Effector memory CD8-positive, alpha-beta T cell (primary cell): ENCODE measurements at regions not wholly inside any gene's neighbourhood (a gene's known extent, or its start where the extent isn't known, plus 50 kb on each side); places are given as distances from the start of the nearest gene placed in this dataset.

Experiments used
- ATAC-seq: fragments of 150-1000 bp; cut with Tn5 transposase; replicated peaks from 2 replicates; pipeline ENCODE4 v1.10.0; 2021; ENCODE audit warnings: mild to moderate bottlenecking, moderate library complexity
- DNase-seq, 3 experiments: peaks; one replicate each; pipeline ENCODE4 v3.0.0; 2021
- H3K27ac Mint-ChIP-seq, 2 donors: one replicate each; pipeline ENCODE4 v1.8.0; 2022; ENCODE audit warnings: mild to moderate bottlenecking in 2 of 2, mixed read lengths in 2 of 2, moderate library complexity in 2 of 2
- H3K27me3 Mint-ChIP-seq, 2 donors: one replicate each; pipeline ENCODE4 v1.8.0; 2022; ENCODE audit warnings: mixed read lengths in 2 of 2
- H3K36me3 Mint-ChIP-seq: one replicate; pipeline ENCODE4 v1.8.0; 2022; ENCODE audit warnings: mild to moderate bottlenecking, moderate library complexity, mixed read lengths; ENCODE audit not compliant: insufficient read depth
- H3K4me1 Mint-ChIP-seq, 2 donors: one replicate each; pipeline ENCODE4 v1.8.0; 2022; ENCODE audit warnings: low read depth in 2 of 2, mixed read lengths in 2 of 2
- H3K4me3 Mint-ChIP-seq, 2 donors: one replicate each; pipeline ENCODE4 v1.8.0; 2022; ENCODE audit warnings: mild to moderate bottlenecking in 2 of 2, mixed read lengths in 2 of 2, moderate library complexity in 2 of 2
- H3K9me3 Mint-ChIP-seq, 2 donors: one replicate each; pipeline ENCODE4 v1.8.0; 2022; ENCODE audit warnings: mixed read lengths in 2 of 2

- Mint-ChIP-seq H3K9me3 (peaks cover 13 to 17% of the 10 kb centered on the region in 2 donors), H3K27me3 (no peaks in the 10 kb centered on the region), H3K4me1 (no peaks in the 10 kb centered on the region), H3K4me3 (no peak overlapping the region), H3K36me3 (no peaks in the 10 kb centered on the region), H3K27ac (no peak overlapping the region)
- no peak for DNase-seq
- no peak for ATAC-seq
These were observed 386.6 kb upstream of the VWC2 start for GRCh38 chr7:49386792-49387191.

- Mint-ChIP-seq H3K4me3 (no peak overlapping the region), H3K27me3 (no peaks in the 10 kb centered on the region), H3K9me3 (peaks cover 8% of the 10 kb centered on the region in 2 donors), H3K27ac (no peak overlapping the region), H3K36me3 (no peaks in the 10 kb centered on the region), H3K4me1 (no peaks in the 10 kb centered on the region)
- ATAC-seq, result no peak
- DNase-seq, result no peak
These were observed 383.5 kb upstream of the VWC2 start for GRCh38 chr7:49389871-49390479.

DNA sequence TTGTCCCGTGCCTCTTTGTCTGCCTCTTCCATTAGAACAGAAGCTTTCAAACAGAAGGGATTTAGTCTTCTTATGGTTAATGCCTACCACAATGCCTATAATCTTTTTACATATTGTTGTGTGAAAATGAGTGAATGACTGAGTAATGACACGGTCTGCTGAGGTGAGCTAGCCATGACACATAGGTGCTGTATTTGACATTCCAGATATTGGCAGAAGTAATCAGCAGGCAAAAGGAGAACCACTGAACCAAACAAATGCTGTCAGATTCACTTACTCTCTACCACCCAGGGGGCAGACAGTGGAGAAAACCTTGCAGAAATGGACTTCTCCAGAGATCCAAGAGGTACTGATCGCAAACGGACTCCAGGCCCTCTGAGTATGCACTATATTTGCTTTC, 377.2 kb upstream of the VWC2 start:
- H3K27me3 Mint-ChIP-seq, result no peaks in the 10 kb centered on the region

GRCh38 chr7:49397750-49398149, 375.7 kb upstream of the VWC2 start:
- Mint-ChIP-seq H3K27ac (no peak overlapping the region), H3K4me1 (no peaks in the 10 kb centered on the region), H3K36me3 (no peaks in the 10 kb centered on the region), H3K27me3 (no peaks in the 10 kb centered on the region), H3K4me3 (no peak overlapping the region), H3K9me3 (peaks cover 4 to 8% of the 10 kb centered on the region in 2 donors)
- no peak for DNase-seq
- ATAC-seq, result no peak

More for the DNA sequence above, 377.2 kb upstream of the VWC2 start:
- no peak overlapping the region for H3K27ac Mint-ChIP-seq
- ATAC-seq (no peak), DNase-seq (no peak)
- H3K9me3 Mint-ChIP-seq, result peaks cover 2 to 8% of the 10 kb centered on the region in 2 donors
- H3K4me1 Mint-ChIP-seq, result no peaks in the 10 kb centered on the region
- no peak overlapping the region for H3K4me3 Mint-ChIP-seq
- H3K36me3 Mint-ChIP-seq, result no peaks in the 10 kb centered on the region

- H3K27me3 Mint-ChIP-seq, result no peaks in the 10 kb centered on the region
- H3K27ac Mint-ChIP-seq, result no peak overlapping the region
- no peaks in the 10 kb centered on the region for H3K4me1 Mint-ChIP-seq
- no peak for ATAC-seq
- no peaks in the 10 kb centered on the region for H3K36me3 Mint-ChIP-seq
- no peak overlapping the region for H3K4me3 Mint-ChIP-seq
- DNase-seq, result no peak
- H3K9me3 Mint-ChIP-seq, result peaks cover 4 to 8% of the 10 kb centered on the region in 2 donors
These were observed 375.2 kb upstream of the VWC2 start for GRCh38 chr7:49398236-49398635.

DNA sequence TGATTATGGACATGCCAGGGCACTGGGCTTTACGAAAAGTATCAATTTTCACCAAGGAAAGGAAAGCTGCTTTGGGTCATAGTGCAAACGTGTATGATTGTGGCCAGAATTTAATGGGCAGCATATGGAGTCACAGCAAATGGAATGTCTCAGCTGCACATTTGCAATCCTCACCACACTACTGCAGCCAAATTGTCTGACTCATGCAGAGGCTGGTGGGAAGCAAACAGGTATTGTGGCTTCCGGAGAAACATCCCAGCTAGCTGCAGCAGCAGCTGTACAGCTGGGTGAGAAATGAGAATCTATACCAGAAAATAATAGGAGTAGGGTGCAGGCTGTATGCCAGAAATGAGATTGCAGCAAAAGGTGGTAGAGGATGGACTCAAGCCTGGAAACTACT, 374.7 kb upstream of the VWC2 start:
- H3K4me3 Mint-ChIP-seq, result no peak overlapping the region
- no peaks in the 10 kb centered on the region for H3K27me3 Mint-ChIP-seq
- DNase-seq, result no peak
- H3K4me1 Mint-ChIP-seq, result no peaks in the 10 kb centered on the region
- no peak overlapping the region for H3K27ac Mint-ChIP-seq
- no peak for ATAC-seq
- H3K9me3 Mint-ChIP-seq, result peaks cover 6 to 8% of the 10 kb centered on the region in 2 donors
- no peaks in the 10 kb centered on the region for H3K36me3 Mint-ChIP-seq

- no peak overlapping the region for H3K4me3 Mint-ChIP-seq
- H3K4me1 Mint-ChIP-seq, result no peaks in the 10 kb centered on the region
- no peak overlapping the region for H3K27ac Mint-ChIP-seq
- H3K36me3 Mint-ChIP-seq, result no peaks in the 10 kb centered on the region
- H3K27me3 Mint-ChIP-seq, result no peaks in the 10 kb centered on the region
- ATAC-seq (no peak), DNase-seq (no peak)
- peaks cover 8 to 9% of the 10 kb centered on the region in 2 donors for H3K9me3 Mint-ChIP-seq
These were observed 372.4 kb upstream of the VWC2 start for GRCh38 chr7:49400891-49401550.

GRCh38 chr7:49403844-49404243, 369.6 kb upstream of the VWC2 start:
- Mint-ChIP-seq H3K36me3 (no peaks in the 10 kb centered on the region), H3K4me1 (no peaks in the 10 kb centered on the region), H3K27me3 (no peaks in the 10 kb centered on the region), H3K4me3 (no peak overlapping the region), H3K9me3 (peaks cover under 1 to 9% of the 10 kb centered on the region in 2 donors), H3K27ac (no peak overlapping the region)
- ATAC-seq (no peak), DNase-seq (no peak)

DNA sequence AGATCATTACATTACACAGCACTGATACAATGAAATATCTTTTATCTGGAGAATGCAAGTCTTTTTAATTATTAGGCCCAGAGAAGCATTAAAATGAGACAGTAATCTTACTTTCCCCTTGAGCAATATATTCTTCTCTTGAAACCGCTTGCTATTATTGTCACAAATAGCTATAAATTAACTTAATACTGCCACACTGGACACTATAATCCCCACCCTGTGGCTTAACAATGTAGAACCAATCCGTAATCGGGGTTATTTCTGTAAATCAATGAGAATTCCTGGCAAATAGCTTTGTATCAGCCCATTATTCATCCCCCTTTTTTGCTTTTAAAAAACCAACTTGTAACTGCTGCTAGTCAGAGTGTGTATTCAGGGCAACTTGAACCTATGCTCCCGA, 366.2 kb upstream of the VWC2 start:
- H3K4me1 Mint-ChIP-seq, result no peaks in the 10 kb centered on the region
- no peaks in the 10 kb centered on the region for H3K36me3 Mint-ChIP-seq
- no peaks in the 10 kb centered on the region for H3K27me3 Mint-ChIP-seq
- H3K9me3 Mint-ChIP-seq, result peaks cover 10 to 11% of the 10 kb centered on the region in 2 donors
- DNase-seq (no peak), ATAC-seq (no peak)
- H3K27ac Mint-ChIP-seq, result no peak overlapping the region
- no peak overlapping the region for H3K4me3 Mint-ChIP-seq

GRCh38 chr7:49417034-49417433, 356.4 kb upstream of the VWC2 start:
- H3K4me3 Mint-ChIP-seq, result no peak overlapping the region
- DNase-seq (no peak), ATAC-seq (no peak)
- no peak overlapping the region for H3K27ac Mint-ChIP-seq
- H3K4me1 Mint-ChIP-seq, result no peaks in the 10 kb centered on the region
- no peaks in the 10 kb centered on the region for H3K27me3 Mint-ChIP-seq
- no peaks in the 10 kb centered on the region for H3K36me3 Mint-ChIP-seq
- peaks cover 7% of the 10 kb centered on the region in 2 donors for H3K9me3 Mint-ChIP-seq

GRCh38 chr7:49418963-49419362, 354.5 kb upstream of the VWC2 start:
- ATAC-seq (no peak), DNase-seq (no peak)
- H3K9me3 Mint-ChIP-seq, result peaks cover 9 to 18% of the 10 kb centered on the region in 2 donors
- H3K36me3 Mint-ChIP-seq, result no peaks in the 10 kb centered on the region
- H3K4me3 Mint-ChIP-seq, result no peak overlapping the region
- no peaks in the 10 kb centered on the region for H3K27me3 Mint-ChIP-seq
- H3K4me1 Mint-ChIP-seq, result no peaks in the 10 kb centered on the region
- no peak overlapping the region for H3K27ac Mint-ChIP-seq

DNA sequence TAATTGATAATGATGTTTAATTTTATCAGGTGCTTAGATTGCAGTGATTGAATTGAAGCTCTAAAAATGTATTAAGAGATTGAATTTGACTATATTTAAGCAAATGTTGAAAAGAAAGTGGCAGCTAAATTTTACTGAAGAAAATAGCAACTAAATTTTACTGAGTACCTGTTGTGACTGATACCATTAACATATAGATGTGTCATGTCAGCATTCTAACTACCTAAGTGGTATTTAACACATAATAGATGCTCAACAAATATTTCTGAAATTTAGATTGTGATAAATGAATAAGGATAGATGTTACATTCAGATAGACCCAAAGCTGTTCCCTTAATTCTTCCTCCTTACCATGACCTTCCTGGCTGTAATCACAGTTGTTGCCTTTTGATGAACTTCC, 350.9 kb upstream of the VWC2 start:
- no peaks in the 10 kb centered on the region for H3K36me3 Mint-ChIP-seq
- H3K27me3 Mint-ChIP-seq, result no peaks in the 10 kb centered on the region
- peaks cover 12 to 19% of the 10 kb centered on the region in 2 donors for H3K9me3 Mint-ChIP-seq
- no peak overlapping the region for H3K27ac Mint-ChIP-seq
- H3K4me3 Mint-ChIP-seq, result no peak overlapping the region
- DNase-seq, result no peak
- no peaks in the 10 kb centered on the region for H3K4me1 Mint-ChIP-seq
- ATAC-seq, result no peak

GRCh38 chr7:49424109-49424508, 349.3 kb upstream of the VWC2 start:
- DNase-seq (no peak), ATAC-seq (no peak)
- H3K4me3 Mint-ChIP-seq, result no peak overlapping the region
- no peaks in the 10 kb centered on the region for H3K27me3 Mint-ChIP-seq
- no peaks in the 10 kb centered on the region for H3K4me1 Mint-ChIP-seq
- no peaks in the 10 kb centered on the region for H3K36me3 Mint-ChIP-seq
- peaks cover 12 to 19% of the 10 kb centered on the region in 2 donors for H3K9me3 Mint-ChIP-seq
- no peak overlapping the region for H3K27ac Mint-ChIP-seq

DNA sequence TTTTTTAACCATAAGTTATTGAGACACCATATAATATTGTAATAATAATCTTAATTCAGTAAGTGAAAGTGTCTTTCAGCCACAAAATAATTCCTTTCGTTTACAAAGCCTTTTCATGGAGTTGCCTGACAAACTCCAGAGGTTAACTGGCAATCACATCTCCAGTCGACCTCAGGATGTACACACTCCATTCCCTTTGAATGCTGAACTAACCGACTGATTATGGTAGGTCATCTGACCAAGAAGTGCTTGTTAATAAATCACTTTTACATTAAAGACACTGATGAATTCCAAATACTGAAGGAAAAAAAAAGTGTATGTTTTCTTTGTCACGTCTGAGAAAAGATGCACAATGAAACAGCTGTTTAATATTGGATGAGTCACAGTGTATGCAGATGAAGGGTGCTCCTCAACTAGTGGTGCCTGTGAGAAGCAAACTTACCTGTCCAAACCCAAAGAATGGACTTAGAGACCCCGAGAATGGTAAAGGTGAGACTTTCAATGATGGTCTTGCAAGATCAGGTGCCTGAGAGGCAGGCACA, 348.1 kb upstream of the VWC2 start:
- H3K4me1 Mint-ChIP-seq, result no peaks in the 10 kb centered on the region
- H3K27ac Mint-ChIP-seq, result no peak overlapping the region
- H3K27me3 Mint-ChIP-seq, result no peaks in the 10 kb centered on the region
- no peak overlapping the region for H3K4me3 Mint-ChIP-seq
- H3K36me3 Mint-ChIP-seq, result peaks cover 3% of the 10 kb centered on the region
- DNase-seq, result no peak
- no peak for ATAC-seq
- H3K9me3 Mint-ChIP-seq, result peaks cover 11 to 19% of the 10 kb centered on the region in 2 donors
